ENCODE measurements at regions not wholly inside any gene's neighbourhood (a gene's known extent, or its start where the extent isn't known, plus 50 kb on each side); places are given as distances from the start of the nearest gene placed in this dataset.

DNA sequence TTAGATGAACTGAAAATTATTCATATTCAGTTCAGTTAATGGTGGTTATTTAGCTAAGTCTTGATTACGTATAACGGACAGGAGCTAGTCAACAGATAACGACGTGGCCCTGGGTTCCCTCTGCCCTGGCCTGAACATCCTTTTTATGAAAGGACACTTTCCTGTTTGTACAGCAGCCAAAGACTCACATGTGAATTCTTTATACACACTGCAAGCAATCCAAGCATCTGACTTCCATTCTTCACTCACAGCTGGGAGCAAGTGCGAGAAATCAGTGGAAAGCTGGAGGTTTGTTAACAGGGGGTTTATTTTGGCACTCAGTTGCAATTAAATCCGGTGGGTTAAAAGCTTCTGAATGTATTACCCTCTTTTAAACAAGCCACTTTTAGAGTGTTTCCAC, 148.1 kb upstream of the GDF10 start:
- TF ChIP-seq, protein P1, sequence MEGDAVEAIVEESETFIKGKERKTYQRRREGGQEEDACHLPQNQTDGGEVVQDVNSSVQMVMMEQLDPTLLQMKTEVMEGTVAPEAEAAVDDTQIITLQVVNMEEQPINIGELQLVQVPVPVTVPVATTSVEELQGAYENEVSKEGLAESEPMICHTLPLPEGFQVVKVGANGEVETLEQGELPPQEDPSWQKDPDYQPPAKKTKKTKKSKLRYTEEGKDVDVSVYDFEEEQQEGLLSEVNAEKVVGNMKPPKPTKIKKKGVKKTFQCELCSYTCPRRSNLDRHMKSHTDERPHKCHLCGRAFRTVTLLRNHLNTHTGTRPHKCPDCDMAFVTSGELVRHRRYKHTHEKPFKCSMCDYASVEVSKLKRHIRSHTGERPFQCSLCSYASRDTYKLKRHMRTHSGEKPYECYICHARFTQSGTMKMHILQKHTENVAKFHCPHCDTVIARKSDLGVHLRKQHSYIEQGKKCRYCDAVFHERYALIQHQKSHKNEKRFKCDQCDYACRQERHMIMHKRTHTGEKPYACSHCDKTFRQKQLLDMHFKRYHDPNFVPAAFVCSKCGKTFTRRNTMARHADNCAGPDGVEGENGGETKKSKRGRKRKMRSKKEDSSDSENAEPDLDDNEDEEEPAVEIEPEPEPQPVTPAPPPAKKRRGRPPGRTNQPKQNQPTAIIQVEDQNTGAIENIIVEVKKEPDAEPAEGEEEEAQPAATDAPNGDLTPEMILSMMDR (IDR thresholded peaks at IDR 0.05), result no peak
- TF ChIP-seq POLR2A (IDR thresholded peaks at IDR 0.05), result no peak

Measured in thyroid gland (tissue), 4 donors.